Erythroblast (primary cell): ENCODE measurements at regions not wholly inside any gene's neighbourhood (a gene's known extent, or its start where the extent isn't known, plus 50 kb on each side); places are given as distances from the start of the nearest gene placed in this dataset.

Experiments
- DNase-seq, 2 experiments: peaks; one replicate each; lab custom pipeline; 2025; lab: John Stamatoyannopoulos, UW
- GATA1 ChIP-seq: IDR thresholded peaks from 2 replicates; pipeline ENCODE4 v1.6.1; 2011; ENCODE audit warnings: low read depth, mild to moderate bottlenecking, control low read depth, low read length, moderate library complexity
- POLR2A ChIP-seq: IDR thresholded peaks from 2 replicates; pipeline ENCODE4 v1.6.1; 2011; ENCODE audit warnings: mild to moderate bottlenecking, low read length

- no peak for DNase-seq
- TF ChIP-seq GATA1: no peak
These were observed 120.3 kb downstream of the RBFOX3 start for GRCh38 chr17:79490530-79490929.

- no peak for TF ChIP-seq POLR2A
- no peak for TF ChIP-seq GATA1
- DNase-seq: no peak
These were observed 123.7 kb downstream of the RBFOX3 start for GRCh38 chr17:79487149-79487548.

DNA sequence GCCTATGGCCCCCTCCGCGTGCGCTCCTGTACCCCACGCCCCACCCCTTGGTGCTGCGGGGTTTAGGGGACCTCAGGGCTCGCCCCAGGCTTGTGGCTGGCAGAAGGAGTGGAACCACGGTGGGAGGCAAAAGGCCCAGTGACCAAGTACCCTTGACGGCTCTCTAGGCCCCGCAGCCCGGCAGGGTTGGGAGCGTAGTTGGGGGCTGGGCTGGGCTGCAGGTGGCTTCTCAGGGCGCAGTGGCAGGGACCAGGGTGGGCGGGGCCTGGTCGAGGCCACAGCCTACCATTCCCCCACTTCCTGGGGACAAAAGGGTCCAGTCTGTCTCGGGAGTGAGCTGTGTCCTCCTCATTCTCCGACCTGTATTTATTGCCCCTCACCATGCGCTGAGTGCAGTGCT, 124.9 kb downstream of the RBFOX3 start:
- TF ChIP-seq POLR2A (no peak), GATA1 (no peak)
- DNase-seq: no peak

- no peak for DNase-seq
- TF ChIP-seq GATA1 (no peak), POLR2A (no peak)
These were observed 125.3 kb downstream of the RBFOX3 start for GRCh38 chr17:79485419-79485985.

- DNase-seq: no peak
- TF ChIP-seq GATA1 (no peak), POLR2A (no peak)
These were observed 126.0 kb downstream of the RBFOX3 start for GRCh38 chr17:79484600-79485418.

- TF ChIP-seq GATA1: no peak
- no peak for TF ChIP-seq POLR2A
- no peak for DNase-seq
These were observed 127.0 kb downstream of the RBFOX3 start for GRCh38 chr17:79483842-79484241.

DNA sequence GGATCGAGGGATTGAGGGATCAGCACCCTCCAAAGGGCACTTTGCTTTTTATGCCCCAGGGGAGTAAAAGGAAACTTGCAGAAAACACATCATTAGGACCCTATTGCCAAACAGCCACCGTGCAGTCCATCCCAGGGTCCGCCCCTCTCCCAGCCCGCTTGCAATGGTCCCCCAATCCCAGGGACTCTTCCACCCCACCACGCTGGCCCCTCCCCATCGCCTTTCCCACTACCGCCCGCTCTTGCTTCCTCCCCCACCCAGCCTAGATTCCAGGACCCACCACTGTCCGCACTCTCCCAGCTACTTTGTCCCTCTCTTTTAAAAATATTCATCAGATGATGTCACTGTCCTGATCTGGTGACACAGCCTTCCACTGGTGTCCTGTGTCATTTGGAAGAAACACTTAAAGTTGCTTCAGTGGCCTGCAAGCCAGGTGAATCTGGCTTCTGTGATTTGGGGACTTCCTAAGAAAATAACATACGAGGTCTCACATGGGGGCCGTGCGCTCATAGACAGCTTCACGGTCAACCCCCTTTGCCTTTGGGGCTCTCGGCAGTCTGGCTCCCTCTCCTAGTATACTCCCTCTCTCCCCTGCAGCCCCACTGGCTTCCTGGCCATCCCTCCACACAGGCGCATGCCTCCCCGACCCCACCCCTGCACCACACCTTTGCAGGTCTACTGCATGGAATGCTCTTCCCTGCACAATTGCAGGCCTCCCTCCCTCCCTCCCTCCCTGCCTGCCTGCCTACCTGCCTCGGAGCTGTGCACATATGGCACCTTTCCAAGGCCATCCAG, 127.9 kb downstream of the RBFOX3 start:
- no peak for DNase-seq
- TF ChIP-seq POLR2A: no peak
- TF ChIP-seq GATA1: no peak

DNA sequence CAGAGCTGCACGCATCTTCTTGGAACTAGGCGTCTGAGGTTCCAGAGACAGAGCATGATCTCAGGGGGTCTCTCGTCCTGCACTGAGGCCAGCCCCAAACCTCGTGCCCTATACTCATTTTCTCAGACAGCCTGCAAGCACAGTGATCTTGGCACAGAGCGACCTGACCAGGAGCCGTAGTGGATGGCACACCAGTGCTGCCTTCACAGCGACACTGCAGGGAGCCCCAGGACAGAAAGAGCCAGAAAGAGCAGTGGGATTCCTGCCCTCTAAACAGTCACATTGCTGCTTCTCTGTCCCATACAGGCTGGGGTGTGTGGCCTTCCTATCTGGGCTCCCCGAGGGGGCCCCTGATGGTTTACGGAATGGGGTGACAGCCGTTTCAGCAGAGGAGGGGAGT, 131.0 kb downstream of the RBFOX3 start:
- DNase-seq: no peak
- TF ChIP-seq POLR2A (no peak), GATA1 (no peak)

DNA sequence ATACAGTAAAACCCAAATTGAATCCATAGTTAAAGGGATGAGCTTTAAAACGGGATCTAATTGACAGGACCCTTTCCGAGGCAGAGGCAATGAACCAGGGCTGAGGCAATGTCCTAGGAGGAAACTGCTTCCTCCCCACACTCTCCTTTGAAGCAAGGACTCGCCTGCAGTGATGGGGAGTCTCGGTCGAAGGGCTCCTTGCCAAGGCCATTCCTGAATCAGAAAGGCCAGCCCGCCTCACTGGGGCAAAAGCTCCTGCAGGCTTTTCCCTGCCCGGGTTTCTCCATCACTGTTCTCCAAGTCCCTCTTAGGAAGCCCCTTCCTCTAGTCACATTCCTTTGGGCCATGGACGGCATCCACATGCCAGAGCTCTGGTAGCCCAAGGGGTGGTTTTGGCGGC, 132.0 kb downstream of the RBFOX3 start:
- TF ChIP-seq GATA1: no peak
- no peak for TF ChIP-seq POLR2A
- no peak for DNase-seq

DNA sequence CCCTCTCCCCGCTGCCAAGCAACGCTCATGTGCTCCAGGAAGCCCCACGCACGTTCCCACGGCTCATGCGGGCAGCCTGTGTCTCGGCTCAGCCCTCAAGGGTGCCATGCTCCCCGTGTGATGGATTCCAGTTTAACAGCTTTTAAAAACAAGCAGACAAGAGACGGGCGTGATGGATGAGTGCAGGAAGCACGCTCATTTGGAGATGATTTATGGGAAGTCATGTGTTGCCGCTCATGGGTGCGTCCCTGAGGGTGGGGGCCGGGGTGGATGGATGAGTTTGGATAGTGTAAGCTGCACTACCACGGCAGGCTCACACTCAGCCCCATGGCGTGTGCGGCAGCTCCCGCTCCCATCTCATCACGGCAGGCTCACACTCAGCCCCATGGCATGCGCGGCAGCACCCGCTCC, 132.8 kb downstream of the RBFOX3 start:
- DNase-seq: no peak
- no peak for TF ChIP-seq GATA1
- no peak for TF ChIP-seq POLR2A

DNA sequence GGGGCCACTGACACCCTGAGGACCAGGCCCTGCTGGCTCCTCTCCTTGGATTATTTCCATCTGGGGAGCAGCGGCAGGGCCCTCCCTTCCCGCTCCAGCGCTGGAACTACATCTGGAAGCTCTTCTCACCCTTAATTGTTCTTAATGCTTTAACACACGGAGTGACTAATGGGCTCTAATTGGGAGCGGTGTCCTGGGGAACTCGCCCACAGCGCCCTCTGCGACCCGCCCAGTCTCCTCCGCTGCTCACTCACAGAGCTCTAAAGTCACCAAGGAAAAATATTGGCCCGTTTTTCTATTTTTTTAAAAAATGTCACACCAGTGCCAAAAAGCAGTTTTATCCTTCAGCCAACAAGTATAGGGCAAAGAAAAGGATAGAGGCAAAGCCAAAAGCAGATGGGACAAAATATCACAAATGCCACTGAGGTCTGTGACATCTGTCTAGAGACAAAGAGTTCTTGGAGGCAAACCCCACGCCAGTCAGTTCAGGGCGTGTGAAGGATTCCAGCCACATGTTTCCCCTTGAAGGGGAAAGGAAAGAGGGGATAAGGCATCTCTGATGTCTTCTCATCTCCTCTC, 134.7 kb downstream of the RBFOX3 start:
- DNase-seq: peak in 1 of 2 experiments; percentile 5
- TF ChIP-seq GATA1 (no peak), POLR2A (no peak)

GRCh38 chr17:79473876-79474440, 136.9 kb downstream of the RBFOX3 start:
- TF ChIP-seq GATA1 (no peak), POLR2A (no peak)
- no peak for DNase-seq

DNA sequence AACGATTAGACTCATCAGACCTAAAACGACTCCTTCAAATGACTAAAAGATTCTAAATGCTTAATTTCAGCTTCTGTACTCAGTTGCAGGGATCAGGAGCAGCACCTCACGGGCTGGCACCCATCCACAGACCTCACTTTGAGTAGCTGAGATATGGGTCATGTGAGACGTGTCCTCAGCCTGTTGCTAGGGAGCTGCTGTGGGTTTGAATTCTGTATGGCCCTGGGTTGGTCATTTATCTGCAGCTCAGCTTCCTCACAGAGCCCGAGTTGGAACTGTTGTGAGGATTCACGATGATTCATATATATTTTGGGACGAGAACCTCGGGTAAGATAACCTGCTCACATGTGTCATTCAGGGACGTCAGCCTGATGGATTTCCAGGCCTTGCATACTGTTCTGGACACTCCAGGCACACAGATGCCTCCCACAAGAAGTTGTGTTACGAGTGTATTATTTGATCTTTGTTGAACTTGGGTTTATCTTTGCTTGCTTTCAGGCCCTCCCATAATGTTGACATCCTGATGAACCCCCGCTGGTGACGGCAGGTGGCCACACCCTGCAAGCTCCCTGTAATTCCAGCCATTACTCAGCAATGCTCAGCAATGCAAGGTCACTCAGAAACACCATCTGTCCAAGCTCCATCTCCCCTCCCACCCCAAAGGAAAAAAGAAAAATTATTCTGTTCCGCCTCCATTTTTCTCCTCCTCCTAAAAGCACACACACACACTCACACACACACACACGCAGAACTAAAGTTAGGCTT, 137.6 kb downstream of the RBFOX3 start:
- TF ChIP-seq POLR2A (no peak), GATA1 (no peak)

More for the DNA sequence above, 137.6 kb downstream of the RBFOX3 start:
- peak in 1 of 2 experiments; percentile 69 for DNase-seq
